Esophagus squamous epithelium (tissue), 5 donors: ENCODE measurements at regions not wholly inside any gene's neighbourhood (a gene's known extent, or its start where the extent isn't known, plus 50 kb on each side); places are given as distances from the start of the nearest gene placed in this dataset.

ENCODE experiments used
- DNase-seq: peaks from one replicate; lab custom pipeline; 2025; lab: John Stamatoyannopoulos, UW
- H3K27ac ChIP-seq, 4 donors: fragments of 200-600 bp; sonication (generic); one replicate each; pipeline ENCODE4 v1.5.1; 2016 to 2019; ENCODE audit warnings: mild to moderate bottlenecking in 1 of 4
- H3K27me3 ChIP-seq, 4 donors: fragments of 200-600 bp; sonication (generic); 1 replicate in 3 of 4; 2 replicates in 1 of 4; pipeline versions ENCODE4 v1.5.1 to v1.6.0; 2017 to 2021; ENCODE audit warnings: antibody characterized with exemption in 1 of 4
- H3K36me3 ChIP-seq, 3 donors: fragments of 200-600 bp; sonication (generic); one replicate each; pipeline ENCODE4 v1.5.1; 2016 to 2019
- H3K4me1 ChIP-seq, 3 donors: fragments of 200-600 bp; sonication (generic); one replicate each; pipeline ENCODE4 v1.5.1; 2017 to 2019
- H3K4me3 ChIP-seq, 4 donors: fragments of 200-600 bp; sonication (generic); 1 replicate in 3 of 4; 2 replicates in 1 of 4; pipeline ENCODE4 v1.5.1; 2016 to 2019; ENCODE audit warnings: mild to moderate bottlenecking in 2 of 4, moderate library complexity in 1 of 4
- H3K9me3 ChIP-seq, 3 donors: fragments of 200-600 bp; sonication (generic); one replicate each; pipeline ENCODE4 v1.5.1; 2016 to 2019
- POLR2A ChIP-seq, 4 donors: fragments of 450-650 bp; IDR thresholded peaks; one replicate each; pipeline ENCODE4 v1.6.1; 2017; ENCODE audit warnings: antibody characterized with exemption in 4 of 4, mild to moderate bottlenecking in 4 of 4, moderate library complexity in 3 of 4
- WGBS, 2 donors: methylation state at CpG; one replicate each; pipeline ENCODE4 v1.1.5; 2018; 5-methylcytosine and 5-hydroxymethylcytosine counted together
- intact Hi-C: fragments of 100-400 bp; cut with DNase I; formaldehyde crosslinking; loops from one replicate; pipeline ENCODE4 v1.15.0; 2022
- TF ChIP-seq, protein P1 (sequence below), 6 experiments: fragments of 450-650 bp in 4 of 6; fragments of 200-600 bp in 2 of 6; sonication (generic) in 2 of 6; IDR thresholded peaks; one replicate each; pipeline ENCODE4 v1.5.1; 2016 to 2019; ENCODE audit warnings: antibody characterized with exemption in 6 of 6, mild to moderate bottlenecking in 4 of 6, moderate library complexity in 4 of 6
- donor health status: DM: yes; HTN: yes; CAD: no.

DNA sequence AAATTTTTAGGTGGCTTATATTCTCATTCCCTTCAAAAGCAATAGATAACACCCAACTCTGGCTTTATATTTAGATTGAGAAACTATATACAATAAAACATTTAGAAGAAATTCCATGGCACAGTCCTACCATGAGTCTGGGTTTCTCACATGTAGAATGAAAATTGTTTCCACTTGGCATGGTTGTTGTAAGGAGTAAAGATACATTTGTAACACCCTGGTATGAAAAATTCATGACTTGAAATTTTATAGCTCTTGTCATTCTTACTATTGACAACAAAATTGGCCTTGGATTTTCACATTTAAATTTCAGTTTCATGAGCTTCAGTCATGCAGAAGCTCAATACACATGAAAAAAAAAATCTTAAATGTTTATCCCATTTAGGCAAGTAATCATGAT is 92.5 kb upstream of the CBLN2 start:
- no peaks in the 10 kb centered on the region for H3K4me1 ChIP-seq
- no peak for DNase-seq
- H3K36me3 ChIP-seq: no peaks in the 10 kb centered on the region
- no peak overlapping the region for H3K4me3 ChIP-seq
- H3K27me3 ChIP-seq: no peaks in the 10 kb centered on the region
- no peak for TF ChIP-seq POLR2A (IDR thresholded peaks at IDR 0.05)
- TF ChIP-seq, protein P1, sequence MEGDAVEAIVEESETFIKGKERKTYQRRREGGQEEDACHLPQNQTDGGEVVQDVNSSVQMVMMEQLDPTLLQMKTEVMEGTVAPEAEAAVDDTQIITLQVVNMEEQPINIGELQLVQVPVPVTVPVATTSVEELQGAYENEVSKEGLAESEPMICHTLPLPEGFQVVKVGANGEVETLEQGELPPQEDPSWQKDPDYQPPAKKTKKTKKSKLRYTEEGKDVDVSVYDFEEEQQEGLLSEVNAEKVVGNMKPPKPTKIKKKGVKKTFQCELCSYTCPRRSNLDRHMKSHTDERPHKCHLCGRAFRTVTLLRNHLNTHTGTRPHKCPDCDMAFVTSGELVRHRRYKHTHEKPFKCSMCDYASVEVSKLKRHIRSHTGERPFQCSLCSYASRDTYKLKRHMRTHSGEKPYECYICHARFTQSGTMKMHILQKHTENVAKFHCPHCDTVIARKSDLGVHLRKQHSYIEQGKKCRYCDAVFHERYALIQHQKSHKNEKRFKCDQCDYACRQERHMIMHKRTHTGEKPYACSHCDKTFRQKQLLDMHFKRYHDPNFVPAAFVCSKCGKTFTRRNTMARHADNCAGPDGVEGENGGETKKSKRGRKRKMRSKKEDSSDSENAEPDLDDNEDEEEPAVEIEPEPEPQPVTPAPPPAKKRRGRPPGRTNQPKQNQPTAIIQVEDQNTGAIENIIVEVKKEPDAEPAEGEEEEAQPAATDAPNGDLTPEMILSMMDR (IDR thresholded peaks at IDR 0.05): no peak
- no peaks in the 10 kb centered on the region for H3K9me3 ChIP-seq
- intact Hi-C loops: no loop called here
- no peak overlapping the region for H3K27ac ChIP-seq

DNA sequence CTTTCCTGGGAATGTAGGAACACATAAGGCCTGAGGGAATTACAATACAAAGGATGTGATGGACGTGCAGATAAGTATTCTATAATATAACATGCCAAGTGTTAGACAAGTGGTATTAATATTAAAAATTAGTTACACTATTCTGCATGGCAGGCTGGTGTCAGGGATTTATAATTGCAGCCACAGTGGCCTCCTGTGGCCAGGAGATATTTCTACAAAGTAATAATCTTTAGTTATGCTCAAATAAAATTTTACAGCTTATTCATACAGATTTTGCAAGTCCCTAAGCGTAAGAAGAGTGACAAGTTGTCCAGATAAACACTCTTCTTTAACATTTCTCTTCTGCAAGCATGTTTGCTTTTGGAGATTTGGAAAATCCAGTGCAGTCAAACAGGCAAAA is 90.4 kb upstream of the CBLN2 start:
- H3K36me3 ChIP-seq: no peaks in the 10 kb centered on the region
- H3K9me3 ChIP-seq: no peaks in the 10 kb centered on the region
- H3K27me3 ChIP-seq: no peaks in the 10 kb centered on the region
- intact Hi-C loops: no loop called here
- H3K27ac ChIP-seq: no peak overlapping the region
- TF ChIP-seq POLR2A (IDR thresholded peaks at IDR 0.05): no peak
- TF ChIP-seq, protein P1 (IDR thresholded peaks at IDR 0.05): no peak
- no peak for DNase-seq
- no peak overlapping the region for H3K4me3 ChIP-seq
- WGBS, 2 donors: 46 to 48% methylated on average over 2 of the region's 2 CpGs
- H3K4me1 ChIP-seq: no peaks in the 10 kb centered on the region

DNA sequence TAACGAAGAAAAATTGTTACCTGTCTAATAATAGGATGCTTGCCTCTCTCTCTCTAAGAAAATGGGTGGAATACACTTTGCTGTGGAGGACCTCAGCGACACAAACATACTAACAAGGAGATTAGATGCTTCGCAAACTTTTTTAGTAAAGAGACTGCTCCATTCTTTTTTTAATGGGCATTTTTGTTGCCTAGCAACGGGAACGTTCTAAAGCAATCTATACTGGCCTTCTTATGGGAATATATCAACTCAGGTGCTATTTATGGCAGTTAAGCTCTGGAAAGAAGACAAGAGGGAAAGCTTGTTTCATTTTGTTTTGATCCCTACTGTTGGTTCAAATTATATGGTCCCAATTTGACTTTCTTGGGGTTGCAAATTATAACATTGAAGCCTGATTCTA is 86.8 kb upstream of the CBLN2 start:
- no peaks in the 10 kb centered on the region for H3K27me3 ChIP-seq
- intact Hi-C loops: no loop called here
- no peak overlapping the region for H3K27ac ChIP-seq
- no peak overlapping the region for H3K4me3 ChIP-seq
- H3K4me1 ChIP-seq: no peaks in the 10 kb centered on the region
- no peak for DNase-seq
- WGBS, 2 donors: 65 to 67% methylated on average over 5 of the region's 5 CpGs
- TF ChIP-seq POLR2A (IDR thresholded peaks at IDR 0.05): no peak
- TF ChIP-seq, protein P1 (IDR thresholded peaks at IDR 0.05): no peak
- H3K9me3 ChIP-seq: no peaks in the 10 kb centered on the region
- H3K36me3 ChIP-seq: no peaks in the 10 kb centered on the region

DNA sequence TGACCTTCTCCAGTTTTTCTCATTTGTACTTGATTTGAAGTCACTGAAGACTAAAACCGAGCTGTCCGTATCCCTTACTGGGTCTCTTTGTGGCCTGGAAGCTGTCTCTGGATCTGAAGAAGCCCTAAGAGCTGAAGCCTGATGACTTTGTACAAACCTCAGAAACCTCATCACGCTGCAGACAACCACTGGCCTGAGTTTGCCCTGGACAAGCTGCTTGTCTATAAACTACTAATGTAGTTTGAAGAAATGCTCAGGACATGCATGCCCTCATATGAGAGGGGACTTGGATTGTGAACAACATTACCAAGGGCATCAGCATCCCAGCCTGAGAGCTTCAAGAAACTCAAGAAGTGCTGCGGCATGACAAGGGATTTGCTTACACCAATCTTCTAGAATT is 79.3 kb upstream of the CBLN2 start:
- H3K27ac ChIP-seq: no peak overlapping the region
- WGBS, 2 donors: 48 to 49% methylated on average over 3 to 4 of the region's 4 CpGs
- TF ChIP-seq, protein P1 (IDR thresholded peaks at IDR 0.05): no peak
- no peak for TF ChIP-seq POLR2A (IDR thresholded peaks at IDR 0.05)
- H3K36me3 ChIP-seq: no peaks in the 10 kb centered on the region
- H3K4me3 ChIP-seq: no peak overlapping the region
- no peaks in the 10 kb centered on the region for H3K4me1 ChIP-seq
- no peak for DNase-seq
- intact Hi-C loops: no loop called here
- no peaks in the 10 kb centered on the region for H3K27me3 ChIP-seq
- H3K9me3 ChIP-seq: no peaks in the 10 kb centered on the region

DNA sequence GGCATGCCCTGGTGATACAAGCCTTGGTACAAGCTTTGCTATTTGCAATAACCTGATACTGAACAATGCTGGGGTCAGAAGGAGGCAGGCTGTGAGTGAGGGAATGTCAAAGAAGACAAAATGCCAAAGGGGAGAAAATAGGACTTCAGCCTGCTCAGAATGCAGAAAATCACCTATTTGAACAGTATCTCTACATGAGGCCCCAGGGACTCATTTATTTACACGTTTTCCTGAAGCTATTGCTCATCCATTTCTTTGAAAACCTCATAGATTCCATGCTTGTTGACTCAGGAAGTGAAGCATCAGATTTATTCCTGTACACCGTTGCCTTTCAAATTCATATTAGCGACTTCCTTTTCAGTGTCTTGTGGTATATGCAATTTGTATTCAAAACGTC is 69.4 kb upstream of the CBLN2 start:
- H3K9me3 ChIP-seq: no peaks in the 10 kb centered on the region
- intact Hi-C loops: no loop called here
- 16 to 21% methylated on average over 4 of the region's 4 CpGs for WGBS, 2 donors
- no peaks in the 10 kb centered on the region for H3K36me3 ChIP-seq
- no peaks in the 10 kb centered on the region for H3K4me1 ChIP-seq
- no peak for DNase-seq
- H3K4me3 ChIP-seq: no peak overlapping the region
- H3K27ac ChIP-seq: no peak overlapping the region
- H3K27me3 ChIP-seq: no peaks in the 10 kb centered on the region
- TF ChIP-seq, protein P1 (IDR thresholded peaks at IDR 0.05): no peak
- TF ChIP-seq POLR2A (IDR thresholded peaks at IDR 0.05): no peak
